GM23338 (cell line): ENCODE measurements at regions not wholly inside any gene's neighbourhood (a gene's known extent, or its start where the extent isn't known, plus 50 kb on each side); places are given as distances from the start of the nearest gene placed in this dataset.

Source experiments
- ATAC-seq: fragments of 200-7000 bp; cut with Tn5 transposase; 3 replicates; pipeline ENCODE4 v1.9.1; 2020
- DNase-seq: peaks from one replicate; pipeline ENCODE4 v3.0.0-alpha.2; 2015; ENCODE audit warnings: low spot score
- H2AFZ ChIP-seq: fragments of 200-600 bp; sonication (generic); 2 replicates; pipeline ENCODE4 v1.8.0; 2016; ENCODE audit warnings: antibody characterized with exemption, mild to moderate bottlenecking, moderate library complexity
- H3F3A ChIP-seq: fragments of 200-600 bp; sonication (generic); replicated peaks from 2 replicates; pipeline ENCODE4 v1.8.0; 2017; ENCODE audit warnings: antibody characterized with exemption, mixed run types, low read depth
- H3K27ac ChIP-seq: fragments of 200-600 bp; sonication (generic); 2 replicates; pipeline ENCODE4 v1.6.1; 2016; ENCODE audit warnings: low read depth
- H3K27me3 ChIP-seq: fragments of 200-600 bp; sonication (generic); 2 replicates; pipeline ENCODE4 v1.8.0; 2016; ENCODE audit warnings: mild to moderate bottlenecking, mixed run types, moderate library complexity; ENCODE audit not compliant: insufficient read depth
- H3K36me3 ChIP-seq: fragments of 200-600 bp; sonication (generic); 2 replicates; pipeline ENCODE4 v1.8.0; 2016; ENCODE audit warnings: mild to moderate bottlenecking; ENCODE audit not compliant: insufficient read depth
- H3K4me1 ChIP-seq: fragments of 200-600 bp; sonication (generic); 2 replicates; pipeline ENCODE4 v1.8.0; 2016; ENCODE audit warnings: mild to moderate bottlenecking, moderate library complexity; ENCODE audit not compliant: insufficient read depth
- H3K4me2 ChIP-seq: fragments of 200-600 bp; sonication (generic); 2 replicates; pipeline ENCODE4 v1.7.1; 2017; ENCODE audit warnings: mixed run types
- H3K4me3 ChIP-seq: fragments of 200-600 bp; sonication (generic); 2 replicates; pipeline ENCODE4 v1.6.1; 2016; ENCODE audit warnings: mixed run types
- H3K79me2 ChIP-seq: fragments of 200-600 bp; sonication (generic); replicated peaks from 2 replicates; pipeline ENCODE4 v1.8.0; 2017; ENCODE audit warnings: mild to moderate bottlenecking; ENCODE audit not compliant: insufficient read depth
- H3K9me2 ChIP-seq: fragments of 200-600 bp; sonication (generic); 2 replicates; pipeline ENCODE4 v1.8.0; 2017; ENCODE audit not compliant: insufficient read depth
- H4K20me1 ChIP-seq: fragments of 200-600 bp; sonication (generic); replicated peaks from 2 replicates; pipeline ENCODE4 v1.8.0; 2017; ENCODE audit warnings: mild to moderate bottlenecking; ENCODE audit not compliant: insufficient read depth
- H3K27ac Mint-ChIP-seq: 2 replicates; pipeline ENCODE4 v1.8.0; 2020; ENCODE audit warnings: inconsistent platforms, mild to moderate bottlenecking, moderate library complexity, mixed read lengths
- H3K27me3 Mint-ChIP-seq: 3 replicates; pipeline ENCODE4 v1.8.0; 2022; ENCODE audit warnings: low read depth, mild to moderate bottlenecking, moderate library complexity, mixed read lengths, inconsistent platforms; ENCODE audit not compliant: insufficient read depth, poor library complexity
- H3K36me3 Mint-ChIP-seq: 3 replicates; pipeline ENCODE4 v1.8.0; 2021; ENCODE audit warnings: low read depth, mild to moderate bottlenecking, inconsistent platforms, moderate library complexity, mixed read lengths
- H3K4me1 Mint-ChIP-seq: 3 replicates; pipeline ENCODE4 v1.8.0; 2020; ENCODE audit warnings: mild to moderate bottlenecking, inconsistent platforms, mixed read lengths
- H3K4me3 Mint-ChIP-seq: 3 replicates; pipeline ENCODE4 v1.8.0; 2021; ENCODE audit warnings: moderate library complexity, mild to moderate bottlenecking, inconsistent platforms, mixed read lengths
- H3K9me3 Mint-ChIP-seq: 3 replicates; pipeline ENCODE4 v1.8.0; 2020; ENCODE audit warnings: moderate library complexity, mild to moderate bottlenecking, inconsistent platforms, mixed read lengths
- CREB1 ChIP-seq: fragments of 250-450 bp; sonication (Bioruptor Pico); IDR thresholded peaks from 2 replicates; pipeline ENCODE4 v1.5.0; 2020; ENCODE audit warnings: low read depth, mild to moderate bottlenecking, moderate library complexity
- ETS1 ChIP-seq: IDR thresholded peaks from 2 replicates; pipeline ENCODE4 v1.6.1; 2016; ENCODE audit warnings: antibody characterized with exemption
- EZH2 ChIP-seq: fragments of 200-600 bp; sonication (generic); IDR thresholded peaks from one replicate; pipeline ENCODE4 v1.8.0; 2017; ENCODE audit warnings: antibody characterized with exemption, mild to moderate bottlenecking, low read depth; ENCODE audit not compliant: unreplicated experiment
- EZH2phosphoT487 ChIP-seq: fragments of 200-600 bp; sonication (generic); IDR thresholded peaks from one replicate; pipeline ENCODE4 v1.8.1; 2018; ENCODE audit warnings: antibody characterized with exemption; ENCODE audit not compliant: unreplicated experiment
- JUNB ChIP-seq: IDR thresholded peaks from one replicate; pipeline ENCODE4 v1.6.1; 2016; ENCODE audit warnings: antibody characterized with exemption; ENCODE audit not compliant: unreplicated experiment
- POLR2AphosphoS5 ChIP-seq: IDR thresholded peaks from 2 replicates; pipeline ENCODE4 v1.6.1; 2016; ENCODE audit warnings: antibody characterized with exemption, low read depth
- REST ChIP-seq: IDR thresholded peaks from one replicate; pipeline ENCODE4 v1.6.1; 2018; ENCODE audit warnings: antibody characterized with exemption; ENCODE audit not compliant: unreplicated experiment
- ZNF114 ChIP-seq: fragments of 250-450 bp; sonication (Bioruptor Pico); IDR thresholded peaks from 2 replicates; pipeline ENCODE4 v1.5.0; 2020; ENCODE audit warnings: mild to moderate bottlenecking, moderate library complexity
- ZNF331 ChIP-seq: fragments of 250-450 bp; sonication (Bioruptor Pico); IDR thresholded peaks from 2 replicates; pipeline ENCODE4 v1.5.0; 2020; ENCODE audit warnings: low read depth, mild to moderate bottlenecking, moderate library complexity
- ZNF462 ChIP-seq: fragments of 250-450 bp; sonication (Bioruptor Pico); IDR thresholded peaks from 2 replicates; pipeline ENCODE4 v1.5.0; 2020; ENCODE audit warnings: mild to moderate bottlenecking, moderate library complexity

- Histone ChIP-seq H3K27me3 (no peaks in the 10 kb centered on the region), H3K4me2 (peak overlapping the region; percentile 8; the same call in 1 of the 2 replicates), H2AFZ (no peak overlapping the region), H3K9me2 (no peaks in the 10 kb centered on the region), H3K36me3 (no peaks in the 10 kb centered on the region), H3K79me2 (no peaks in the 10 kb centered on the region), H4K20me1 (no peaks in the 10 kb centered on the region), H3K4me1 (peaks cover 42% of the 10 kb centered on the region), H3K4me3 (no peak overlapping the region), H3F3A (no peaks in the 10 kb centered on the region), H3K27ac (no peak overlapping the region)
- Mint-ChIP-seq H3K27ac (peak overlapping the region; percentile 45), H3K9me3 (no peaks in the 10 kb centered on the region), H3K4me3 (no peak overlapping the region), H3K4me1 (peaks cover 34% of the 10 kb centered on the region), H3K27me3 (peaks cover 2% of the 10 kb centered on the region), H3K36me3 (no peaks in the 10 kb centered on the region)
- ATAC-seq: peak; percentile 36; the same call in 2 of the 3 replicates
- TF ChIP-seq ETS1 (no peak), CREB1 (CRISPR knock-in tag) (no peak), EZH2 (no peak), EZH2phosphoT487 (no peak), JUNB (no peak), REST (no peak), POLR2AphosphoS5 (no peak), ZNF331 (no peak), ZNF114 (CRISPR knock-in tag) (no peak)
- DNase-seq: peak; percentile 49
These were observed 826.0 kb upstream of the PRR20A start for GRCh38 chr13:56314765-56315164.

GRCh38 chr13:56317841-56318240 is 822.9 kb upstream of the PRR20A start:
- no peaks in the 10 kb centered on the region for H3K36me3 ChIP-seq
- H3K4me1 Mint-ChIP-seq: peaks cover 34% of the 10 kb centered on the region
- H3K27ac ChIP-seq: no peak overlapping the region
- TF ChIP-seq ZNF462 (CRISPR knock-in tag) (peak; percentile 69), CREB1 (CRISPR knock-in tag) (no peak)
- peaks cover 42% of the 10 kb centered on the region for H3K4me1 ChIP-seq
- peaks cover 2% of the 10 kb centered on the region for H3K27me3 Mint-ChIP-seq
- H4K20me1 ChIP-seq: no peaks in the 10 kb centered on the region
- no peaks in the 10 kb centered on the region for H3K9me3 Mint-ChIP-seq
- no peak overlapping the region for H3K4me3 ChIP-seq
- H3F3A ChIP-seq: no peaks in the 10 kb centered on the region
- H3K36me3 Mint-ChIP-seq: no peaks in the 10 kb centered on the region
- no peak overlapping the region for H2AFZ ChIP-seq
- no peaks in the 10 kb centered on the region for H3K9me2 ChIP-seq
- H3K27ac Mint-ChIP-seq: peak overlapping the region; percentile 53
- peak; percentile 95 for ATAC-seq
- no peaks in the 10 kb centered on the region for H3K27me3 ChIP-seq
- 0 out of 2 replicates have a peak overlapping the region, but pooled peaks have one; percentile 3 for H3K4me2 ChIP-seq
- H3K79me2 ChIP-seq: no peaks in the 10 kb centered on the region
- peak; percentile 61 for DNase-seq
- no peak overlapping the region for H3K4me3 Mint-ChIP-seq
